H1 (cell line): ENCODE measurements at regions not wholly inside any gene's neighbourhood (a gene's known extent, or its start where the extent isn't known, plus 50 kb on each side); places are given as distances from the start of the nearest gene placed in this dataset.

ENCODE experiments used
- CTCF ChIA-PET: fragments of 300-600 bp; sonication (Branson Sonifier 250); formaldehyde crosslinking; loops from one replicate; lab custom pipeline; 2021; ENCODE audit not compliant: partially characterized antibody; lab: Charles Lee
- POLR2A ChIA-PET: fragments of 300-600 bp; sonication (Branson Sonifier 250); formaldehyde crosslinking; loops from one replicate; lab custom pipeline; 2021; ENCODE audit warnings: inconsistent platforms; ENCODE audit not compliant: partially characterized antibody; lab: Charles Lee
- DNase-seq, 2 experiments: peaks; one replicate each; pipeline versions ENCODE4 v3.0.0 to v3.0.0-alpha.2; 2010 to 2022; ENCODE audit warnings: low spot score in 2 of 2, low read depth in 1 of 2, mixed read lengths in 1 of 2
- FAIRE-seq: peaks from 2 replicates; lab custom pipeline; 2011; peaks lifted over from hg19 to GRCh38; lab: Jason Lieb, UNC
- H2AFZ ChIP-seq: 2 replicates; pipeline ENCODE4 v1.8.1; 2012; ENCODE audit warnings: low read length, inconsistent platforms
- H2AK5ac ChIP-seq: 2 replicates; pipeline ENCODE4 v1.6.1; 2013; ENCODE audit warnings: low read depth, low read length
- H2BK120ac ChIP-seq: replicated peaks from 2 replicates; pipeline ENCODE3; 2013; ENCODE audit warnings: low read depth, low read length, inconsistent platforms
- H2BK12ac ChIP-seq: 2 replicates; pipeline ENCODE4 v1.6.1; 2013; ENCODE audit warnings: low read depth, low read length
- H2BK15ac ChIP-seq: 2 replicates; pipeline ENCODE4 v1.6.1; 2013; ENCODE audit warnings: low read length
- H2BK20ac ChIP-seq: 2 replicates; pipeline ENCODE4 v1.6.1; 2013; ENCODE audit warnings: low read length
- H2BK5ac ChIP-seq: 2 replicates; pipeline ENCODE4 v1.6.1; 2013; ENCODE audit warnings: low read depth, low read length
- H3K14ac ChIP-seq: 2 replicates; pipeline ENCODE4 v1.6.1; 2013; ENCODE audit warnings: inconsistent platforms; ENCODE audit not compliant: insufficient read length
- H3K18ac ChIP-seq: 2 replicates; pipeline ENCODE4 v1.6.1; 2013; ENCODE audit warnings: low read length; ENCODE audit errors: extremely low read depth
- H3K23ac ChIP-seq: 2 replicates; pipeline ENCODE4 v1.6.1; 2013; ENCODE audit warnings: inconsistent platforms; ENCODE audit not compliant: insufficient read length
- H3K23me2 ChIP-seq: 2 replicates; pipeline ENCODE4 v1.6.1; 2013; ENCODE audit warnings: low read depth, low read length
- H3K27ac ChIP-seq: 2 replicates; pipeline ENCODE4 v1.6.1; 2011; ENCODE audit warnings: low read depth, low read length, inconsistent platforms
- H3K27me3 ChIP-seq, 4 experiments: replicated peaks in 1 of 4; 1 replicate in 1 of 4; 2 replicates in 3 of 4; pipeline versions ENCODE4 v1.6.1 to v1.8.1; 2011 to 2013; ENCODE audit warnings: low read length in 3 of 4, mild to moderate bottlenecking in 3 of 4, inconsistent platforms in 2 of 4, mixed read lengths in 2 of 4, moderate library complexity in 1 of 4; ENCODE audit not compliant: control insufficient read depth in 3 of 4, insufficient read depth in 3 of 4; ENCODE audit errors: extremely low read depth in 1 of 4
- H3K36me3 ChIP-seq, 4 experiments: 2 replicates each; pipeline versions ENCODE4 v1.6.1 to v1.8.1; 2011 to 2013; ENCODE audit warnings: mild to moderate bottlenecking in 4 of 4, low read length in 3 of 4, moderate library complexity in 2 of 4, control low read depth in 1 of 4, inconsistent platforms in 1 of 4; ENCODE audit not compliant: insufficient read depth in 4 of 4, control insufficient read depth in 2 of 4
- H3K4ac ChIP-seq: replicated peaks from 2 replicates; pipeline ENCODE3; 2013; ENCODE audit warnings: low read length, low read depth, mixed read lengths, inconsistent platforms; ENCODE audit not compliant: insufficient read length
- H3K4me1 ChIP-seq, 4 experiments: replicated peaks in 1 of 4; 1 replicate in 1 of 4; 2 replicates in 3 of 4; pipeline versions ENCODE4 v1.6.1 to v1.8.1; 2011 to 2013; ENCODE audit warnings: low read length in 3 of 4, inconsistent platforms in 2 of 4, mixed read lengths in 1 of 4; ENCODE audit not compliant: insufficient read depth in 4 of 4, control insufficient read depth in 3 of 4
- H3K4me2 ChIP-seq, 2 experiments: 2 replicates each; pipeline versions ENCODE4 v1.6.1 to v1.8.1; 2011 to 2013; ENCODE audit warnings: low read depth in 2 of 2, low read length in 2 of 2, control low read depth in 1 of 2, inconsistent platforms in 1 of 2, mild to moderate bottlenecking in 1 of 2; ENCODE audit not compliant: insufficient read depth in 1 of 2
- H3K4me3 ChIP-seq, 4 experiments: fragments of 200-600, 300-600 bp in 1 of 4; sonication (generic), shearing (Covaris generic), sonication (Bioruptor Twin) in 1 of 4; 2 replicates each; pipeline versions ENCODE4 v1.5.1 to v1.8.1; 2011 to 2016; ENCODE audit warnings: low read length in 4 of 4, low read depth in 3 of 4, control low read depth in 2 of 4, inconsistent platforms in 2 of 4, mild to moderate bottlenecking in 2 of 4, mixed read lengths in 1 of 4, moderate library complexity in 1 of 4; ENCODE audit not compliant: insufficient read depth in 2 of 4; ENCODE audit errors: extremely low read depth in 1 of 4
- H3K56ac ChIP-seq: replicated peaks from 2 replicates; pipeline ENCODE3; 2013; ENCODE audit warnings: low read depth, mild to moderate bottlenecking, mixed read lengths, low read length, inconsistent platforms; ENCODE audit not compliant: insufficient read length
- H3K79me1 ChIP-seq: 2 replicates; pipeline ENCODE4 v1.6.1; 2013; ENCODE audit warnings: low read depth, low read length, control low read depth
- H3K79me2 ChIP-seq, 2 experiments: 2 replicates each; pipeline versions ENCODE4 v1.6.1 to v1.8.1; 2012 to 2013; ENCODE audit warnings: low read length in 2 of 2, mild to moderate bottlenecking in 2 of 2, inconsistent platforms in 1 of 2; ENCODE audit not compliant: insufficient read depth in 2 of 2, control insufficient read depth in 1 of 2
- H3K9ac ChIP-seq, 4 experiments: replicated peaks in 1 of 4; 1 replicate in 1 of 4; 2 replicates in 3 of 4; pipeline versions ENCODE4 v1.6.1 to v1.8.1; 2011 to 2013; ENCODE audit warnings: low read depth in 3 of 4, low read length in 3 of 4, control low read depth in 2 of 4, mild to moderate bottlenecking in 2 of 4, moderate library complexity in 2 of 4, inconsistent platforms in 1 of 4; ENCODE audit errors: extremely low read depth in 1 of 4
- H3K9me3 ChIP-seq, 2 experiments: 2 replicates each; pipeline versions ENCODE4 v1.6.1 to v1.8.1; 2012 to 2013; ENCODE audit warnings: mild to moderate bottlenecking in 2 of 2, moderate library complexity in 2 of 2, control low read depth in 1 of 2, inconsistent platforms in 1 of 2, low read depth in 1 of 2, low read length in 1 of 2, mixed read lengths in 1 of 2; ENCODE audit not compliant: insufficient read depth in 2 of 2
- H4K20me1 ChIP-seq, 2 experiments: replicated peaks in 1 of 2; 2 replicates each; pipeline versions ENCODE3 to v1.8.1; 2011 to 2013; ENCODE audit warnings: inconsistent platforms in 2 of 2, low read length in 2 of 2, mild to moderate bottlenecking in 1 of 2; ENCODE audit not compliant: insufficient read depth in 2 of 2, control insufficient read depth in 1 of 2
- H4K5ac ChIP-seq: 2 replicates; pipeline ENCODE4 v1.6.1; 2013; ENCODE audit warnings: low read length, low read depth, mixed read lengths, inconsistent platforms; ENCODE audit not compliant: insufficient read length
- H4K8ac ChIP-seq: 2 replicates; pipeline ENCODE4 v1.8.0; 2013; ENCODE audit warnings: mild to moderate bottlenecking, moderate library complexity, low read length, inconsistent platforms; ENCODE audit not compliant: insufficient read depth; ENCODE audit errors: extremely low read depth
- H4K91ac ChIP-seq: replicated peaks from 2 replicates; pipeline ENCODE3; 2013; ENCODE audit warnings: low read length, mixed read lengths, inconsistent platforms; ENCODE audit not compliant: insufficient read length
- BRCA1 ChIP-seq: IDR thresholded peaks from 2 replicates; pipeline ENCODE4 v1.6.1; 2012; ENCODE audit warnings: low read depth, low read length, improper control_type of control experiment
- CBX8 ChIP-seq: fragments of 300-800, 300-1000 bp; sonication (generic); IDR thresholded peaks from 2 replicates; pipeline ENCODE4 v1.7.1; 2016; ENCODE audit warnings: low read depth, low read length, borderline replicate concordance
- EZH2 ChIP-seq: fragments of 200-600 bp; sonication (generic); IDR thresholded peaks from 2 replicates; pipeline ENCODE4 v1.7.1; 2012; ENCODE audit warnings: low read depth, mild to moderate bottlenecking, moderate library complexity, low read length, inconsistent platforms; ENCODE audit not compliant: severe bottlenecking
- GABPA ChIP-seq: IDR thresholded peaks from 2 replicates; pipeline ENCODE4 v1.6.1; 2011; ENCODE audit warnings: mild to moderate bottlenecking, low read length, moderate library complexity, borderline replicate concordance; ENCODE audit not compliant: insufficient read depth
- JUN ChIP-seq: IDR thresholded peaks from 2 replicates; pipeline ENCODE4 v1.6.1; 2011; ENCODE audit warnings: low read depth, mild to moderate bottlenecking, improper control_type of control experiment, low read length
- KDM1A ChIP-seq: fragments of 200-600, 300-600 bp; sonication (generic); IDR thresholded peaks from 2 replicates; pipeline ENCODE4 v1.7.1; 2016; ENCODE audit warnings: mild to moderate bottlenecking, low read length, borderline replicate concordance
- MAFK ChIP-seq: IDR thresholded peaks from 2 replicates; pipeline ENCODE4 v1.6.1; 2012; ENCODE audit warnings: low read depth, mild to moderate bottlenecking, improper control_type of control experiment, low read length
- NANOG ChIP-seq: IDR thresholded peaks from 2 replicates; pipeline ENCODE4 v1.6.1; 2011; ENCODE audit warnings: low read length, low read depth, mild to moderate bottlenecking, inconsistent platforms; ENCODE audit not compliant: insufficient read depth, poor library complexity, severe bottlenecking
- NRF1 ChIP-seq: IDR thresholded peaks from 2 replicates; pipeline ENCODE4 v1.6.1; 2011; ENCODE audit warnings: mild to moderate bottlenecking, low read depth, low read length, improper control_type of control experiment
- POLR2AphosphoS5 ChIP-seq: IDR thresholded peaks from 2 replicates; pipeline ENCODE4 v1.6.1; 2011; ENCODE audit warnings: low read depth, low read length
- RBBP5 ChIP-seq: IDR thresholded peaks from 2 replicates; pipeline ENCODE4 v1.7.1; 2012; ENCODE audit warnings: low read depth, mild to moderate bottlenecking, inconsistent platforms, low read length, moderate library complexity, borderline replicate concordance
- RNF2 ChIP-seq: fragments of 200-900, 300-1000 bp; sonication (generic); IDR thresholded peaks from 2 replicates; pipeline ENCODE4 v1.7.1; 2016; ENCODE audit warnings: borderline replicate concordance, low read depth, mild to moderate bottlenecking, antibody characterized with exemption, low read length; ENCODE audit not compliant: poor library complexity, severe bottlenecking; ENCODE audit errors: missing control alignments
- TCF12 ChIP-seq: IDR thresholded peaks from 2 replicates; pipeline ENCODE4 v1.6.1; 2011; ENCODE audit warnings: low read depth, mild to moderate bottlenecking, low read length
- TEAD4 ChIP-seq: IDR thresholded peaks from 2 replicates; pipeline ENCODE4 v1.6.1; 2012; ENCODE audit warnings: low read depth, low read length, inconsistent platforms, mixed read lengths
- WGBS, 2 experiments: shearing (Covaris generic) in 1 of 2; methylation state at CpG; one replicate each; pipeline versions ENCODE4 v1.1.6 to v1.1.7; 2013 to 2015; ENCODE audit warnings: low lambda C conversion rate in 2 of 2, mixed read lengths in 2 of 2, inconsistent platforms in 1 of 2, low coverage in 1 of 2, missing lambda C conversion rate in 1 of 2; ENCODE audit not compliant: insufficient replicate concordance in 2 of 2, insufficient coverage in 1 of 2, insufficient read length in 1 of 2; ENCODE audit errors: extremely low coverage in 1 of 2, missing lambda C conversion rate in 1 of 2; 5-methylcytosine and 5-hydroxymethylcytosine counted together

DNA sequence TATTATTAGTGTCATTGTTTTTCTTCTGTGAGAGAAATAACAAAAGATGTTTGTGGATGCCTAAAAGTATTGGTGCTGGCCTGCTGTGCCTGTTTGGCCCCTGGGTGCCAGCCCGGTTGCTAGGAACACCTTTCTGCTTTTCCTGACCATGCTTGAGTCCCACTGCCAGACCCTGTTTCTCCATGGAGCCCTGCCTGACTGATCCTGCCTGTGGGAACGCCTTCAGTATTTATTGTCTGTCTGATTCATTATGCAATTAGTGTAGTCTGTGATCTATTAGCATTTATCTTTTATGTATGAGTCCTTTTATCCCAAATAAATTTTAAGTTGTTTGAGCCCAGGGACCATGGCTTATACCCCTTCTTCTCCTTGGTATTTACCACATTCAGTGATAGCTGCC, 98.6 kb upstream of the MPPED2 start:
- H3K79me2 ChIP-seq = no peaks in the 10 kb centered on the region

More for the DNA sequence above, 98.6 kb upstream of the MPPED2 start:
- H3K23me2 ChIP-seq = no peaks in the 10 kb centered on the region
- no peak overlapping the region for H2AFZ ChIP-seq
- WGBS, 2 experiments = 84% methylated on average over 2 of the region's 2 CpGs; no CpG with 5 or more reads in 1 of the 2 experiments
- H2BK120ac ChIP-seq = no peak overlapping the region
- H4K5ac ChIP-seq = no peak overlapping the region
- no peak overlapping the region for H2BK5ac ChIP-seq
- no peaks in the 10 kb centered on the region for H4K20me1 ChIP-seq
- no peak overlapping the region for H4K8ac ChIP-seq
- POLR2A ChIA-PET = no interaction called here
- H2BK12ac ChIP-seq = no peak overlapping the region
- no peak overlapping the region for H3K27ac ChIP-seq
- H3K56ac ChIP-seq = no peak overlapping the region
- no peak overlapping the region for H3K4me3 ChIP-seq
- no peak overlapping the region for H2BK15ac ChIP-seq
- peaks cover 0 to 1% (median 0%) of the 10 kb centered on the region in 4 experiments; a peak in 1 of 7 replicates for H3K27me3 ChIP-seq
- H3K23ac ChIP-seq = no peak overlapping the region
- H2BK20ac ChIP-seq = no peak overlapping the region
- no peak overlapping the region for H3K4ac ChIP-seq
- H3K4me2 ChIP-seq = no peak overlapping the region
- H3K9ac ChIP-seq = no peak overlapping the region
- CTCF ChIA-PET = no interaction called here
- no peaks in the 10 kb centered on the region for H3K9me3 ChIP-seq
- TF ChIP-seq CBX8 (no peak), RNF2 (no peak), JUN (no peak), MAFK (no peak), TEAD4 (no peak), EZH2 (no peak), BRCA1 (no peak), NANOG (no peak), POLR2AphosphoS5 (no peak), KDM1A (no peak), RBBP5 (no peak), GABPA (no peak), TCF12 (no peak), NRF1 (no peak)
- TF ChIP-seq, all 59 proteins: peak for 0
- H4K91ac ChIP-seq = no peak overlapping the region
- no peak overlapping the region for H3K18ac ChIP-seq
- H3K36me3 ChIP-seq = no peaks in the 10 kb centered on the region
- H3K4me1 ChIP-seq = no peaks in the 10 kb centered on the region
- H2AK5ac ChIP-seq = no peak overlapping the region
- no peak overlapping the region for H3K14ac ChIP-seq
- DNase-seq (no peak), FAIRE-seq (no peak)
- no peaks in the 10 kb centered on the region for H3K79me1 ChIP-seq
